ENCODE measurements at regions not wholly inside any gene's neighbourhood (a gene's known extent, or its start where the extent isn't known, plus 50 kb on each side); places are given as distances from the start of the nearest gene placed in this dataset.

DNA sequence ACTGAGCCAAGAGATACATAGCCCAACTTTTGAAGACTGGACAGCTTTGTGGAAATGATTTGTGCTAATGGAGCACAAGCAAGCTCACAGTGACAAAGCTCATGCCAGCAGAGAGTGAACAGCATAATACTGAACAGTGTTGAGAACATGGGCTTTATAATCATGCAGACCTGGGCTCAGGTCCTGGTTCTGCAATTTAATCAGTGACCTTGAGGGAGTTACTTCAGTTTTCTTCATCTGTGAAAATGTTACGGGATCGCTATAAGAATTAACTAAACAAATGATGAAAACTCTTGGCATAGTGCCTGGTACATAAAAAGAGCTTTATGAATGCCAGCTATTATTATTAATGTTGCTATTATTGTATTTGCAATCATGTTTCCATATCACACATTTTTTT is 690.5 kb upstream of the LRRN3 start:
- no peak for TF ChIP-seq TCF7 (IDR thresholded peaks at IDR 0.05; ENCODE audit: low read depth)
- TF ChIP-seq, protein P1, sequence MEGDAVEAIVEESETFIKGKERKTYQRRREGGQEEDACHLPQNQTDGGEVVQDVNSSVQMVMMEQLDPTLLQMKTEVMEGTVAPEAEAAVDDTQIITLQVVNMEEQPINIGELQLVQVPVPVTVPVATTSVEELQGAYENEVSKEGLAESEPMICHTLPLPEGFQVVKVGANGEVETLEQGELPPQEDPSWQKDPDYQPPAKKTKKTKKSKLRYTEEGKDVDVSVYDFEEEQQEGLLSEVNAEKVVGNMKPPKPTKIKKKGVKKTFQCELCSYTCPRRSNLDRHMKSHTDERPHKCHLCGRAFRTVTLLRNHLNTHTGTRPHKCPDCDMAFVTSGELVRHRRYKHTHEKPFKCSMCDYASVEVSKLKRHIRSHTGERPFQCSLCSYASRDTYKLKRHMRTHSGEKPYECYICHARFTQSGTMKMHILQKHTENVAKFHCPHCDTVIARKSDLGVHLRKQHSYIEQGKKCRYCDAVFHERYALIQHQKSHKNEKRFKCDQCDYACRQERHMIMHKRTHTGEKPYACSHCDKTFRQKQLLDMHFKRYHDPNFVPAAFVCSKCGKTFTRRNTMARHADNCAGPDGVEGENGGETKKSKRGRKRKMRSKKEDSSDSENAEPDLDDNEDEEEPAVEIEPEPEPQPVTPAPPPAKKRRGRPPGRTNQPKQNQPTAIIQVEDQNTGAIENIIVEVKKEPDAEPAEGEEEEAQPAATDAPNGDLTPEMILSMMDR (CRISPR knock-in tag; IDR thresholded peaks at IDR 0.05), result no peak
